Neural progenitor cell (in vitro differentiated cells): ENCODE measurements at regions not wholly inside any gene's neighbourhood (a gene's known extent, or its start where the extent isn't known, plus 50 kb on each side); places are given as distances from the start of the nearest gene placed in this dataset.

Experiments
- CTCF ChIP-seq: fragments of 200-600 bp; sonication (generic); IDR thresholded peaks from 2 replicates; pipeline ENCODE4 v1.5.1; 2017; ENCODE audit warnings: antibody characterized with exemption, mild to moderate bottlenecking
- EZH2 ChIP-seq: fragments of 200-600 bp; sonication (generic); IDR thresholded peaks from 2 replicates; pipeline ENCODE4 v1.6.1; 2017; ENCODE audit warnings: antibody characterized with exemption, mild to moderate bottlenecking, moderate library complexity
- EZH2phosphoT487 ChIP-seq: fragments of 200-600 bp; sonication (generic); IDR thresholded peaks from 2 replicates; pipeline ENCODE4 v1.6.1; 2017; ENCODE audit warnings: antibody characterized with exemption

GRCh38 chr21:38960251-38960650 lies 154.5 kb downstream of the ETS2 start:
- no peak for TF ChIP-seq EZH2
- no peak for TF ChIP-seq CTCF
- no peak for TF ChIP-seq EZH2phosphoT487
